ENCODE measurements at regions not wholly inside any gene's neighbourhood (a gene's known extent, or its start where the extent isn't known, plus 50 kb on each side); places are given as distances from the start of the nearest gene placed in this dataset.
"Not testable (repeated sequence)": the region's sequence is repeated elsewhere in the genome, so short reads cannot be mapped to it uniquely, and the experiment has no call there.

GRCh38 chr2:131639001-131639620, 111.4 kb downstream of the CCDC74A start:
- not testable (repeated sequence) for DNase-seq (ENCODE audit: low read depth)

DNA sequence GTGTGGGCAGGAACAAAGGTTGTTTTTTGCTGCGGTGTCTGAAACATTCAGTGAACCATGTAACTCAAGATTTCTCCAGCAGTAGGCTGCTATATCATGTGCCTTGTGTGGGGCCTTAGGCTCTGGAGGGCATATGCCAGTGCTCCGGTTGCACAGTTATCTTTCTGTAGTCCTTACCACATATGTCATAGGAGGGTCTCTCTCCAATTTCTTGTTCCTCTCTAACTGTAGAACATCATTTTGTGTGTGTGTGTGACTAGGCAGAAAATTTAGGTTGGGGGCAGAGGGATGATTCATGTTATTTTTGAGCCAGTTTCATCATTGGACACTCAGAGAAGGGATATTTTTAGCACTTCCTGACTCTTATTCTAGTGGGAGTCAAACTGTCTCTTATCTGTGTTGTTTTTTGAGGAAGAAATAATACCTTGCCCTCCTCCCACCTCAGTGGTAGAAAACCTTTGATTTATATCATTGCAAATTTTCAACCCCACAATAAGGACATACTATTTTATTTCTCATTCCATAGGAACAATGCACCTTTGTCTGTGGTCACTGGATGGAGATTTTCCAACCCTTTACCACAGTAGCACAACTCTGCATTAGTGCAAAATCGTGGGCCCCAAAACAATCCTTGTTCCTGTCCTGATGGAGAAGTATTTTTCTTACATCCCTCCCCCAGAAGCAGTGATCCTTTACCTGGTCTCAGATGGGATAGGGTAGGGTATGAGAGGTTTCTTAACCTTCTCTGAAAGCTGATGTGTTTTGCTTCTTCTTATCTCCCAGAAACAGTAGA, 113.9 kb downstream of the CCDC74A start:
- no peak for DNase-seq (ENCODE audit: low read depth)

GRCh38 chr2:131643180-131643579, 115.5 kb downstream of the CCDC74A start:
- DNase-seq (ENCODE audit: low read depth): not testable (repeated sequence)

GRCh38 chr2:131645177-131645765, 117.6 kb downstream of the CCDC74A start:
- no peak for DNase-seq (ENCODE audit: low read depth)

- DNase-seq (ENCODE audit: low read depth): not testable (repeated sequence)
Measured at GRCh38 chr2:131646220-131646619, 118.5 kb downstream of the CCDC74A start.

DNA sequence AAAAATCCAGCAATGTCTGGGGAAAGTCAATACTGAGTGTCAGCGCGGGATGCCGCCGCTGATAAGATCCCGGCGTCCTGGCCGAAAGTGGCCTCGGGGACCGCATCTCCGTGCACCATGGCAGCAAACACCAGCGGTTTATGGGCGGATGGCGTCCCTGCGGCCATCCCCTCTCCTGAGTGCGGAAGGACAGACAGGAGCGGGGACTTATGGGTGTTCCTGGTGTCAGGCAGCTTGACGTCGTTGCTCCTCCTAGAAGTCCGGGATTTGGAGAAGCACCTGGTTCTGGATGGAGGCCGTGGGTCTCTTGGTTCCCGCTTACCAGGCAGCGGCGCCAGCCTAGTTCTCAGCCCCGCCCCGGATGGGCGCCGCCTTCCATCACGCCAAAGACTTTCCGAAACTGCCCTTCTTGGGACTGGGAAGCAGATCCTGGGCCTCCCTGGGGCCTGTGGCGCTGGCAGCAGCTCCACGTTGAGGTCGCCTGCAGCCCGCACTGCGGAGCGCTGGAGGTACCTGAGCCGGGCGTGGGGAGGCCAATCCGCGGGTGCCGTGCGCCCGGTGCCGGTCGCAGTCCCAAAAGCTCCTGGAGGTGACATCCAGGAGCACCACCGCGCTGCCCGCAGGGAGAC, 119.1 kb downstream of the CCDC74A start:
- no peak for DNase-seq (ENCODE audit: low read depth)

DNA sequence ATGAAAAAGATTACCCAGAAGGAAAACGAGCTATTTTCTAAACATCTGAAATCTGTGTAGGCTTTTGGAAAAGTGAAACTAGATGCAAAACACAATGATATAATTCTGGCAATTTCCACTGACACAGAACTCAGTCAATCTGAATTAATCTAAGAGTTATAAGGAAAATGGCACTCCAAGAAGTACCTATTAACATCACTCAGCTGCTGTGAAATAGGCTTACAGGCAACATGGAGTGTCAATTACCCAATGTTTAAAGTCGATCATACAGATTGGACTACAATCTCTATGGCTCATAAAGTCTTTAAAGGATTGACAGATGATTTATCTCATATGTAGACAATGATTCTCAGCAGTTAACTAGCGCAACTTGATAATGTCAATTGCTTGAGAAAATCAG, 120.9 kb downstream of the CCDC74A start:
- DNase-seq (ENCODE audit: low read depth): not testable (repeated sequence)

DNA sequence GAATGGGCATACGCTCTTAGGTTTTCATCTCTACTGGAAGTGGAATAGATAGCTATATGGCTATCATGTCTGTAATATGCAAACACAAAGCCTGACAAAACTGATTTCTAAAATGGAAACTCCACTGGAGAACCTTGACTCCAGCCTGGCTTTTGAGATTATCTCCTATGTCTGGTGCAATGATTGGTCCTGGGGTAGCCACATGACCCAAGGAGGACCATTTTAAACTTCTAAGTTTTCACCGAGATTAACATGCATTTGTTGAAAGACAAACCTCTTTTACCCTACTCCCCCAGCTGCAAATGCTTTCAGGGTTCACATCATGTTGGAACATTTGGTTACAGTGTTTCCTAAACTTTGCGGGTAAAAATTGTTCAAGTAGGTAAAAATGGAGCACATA, 124.6 kb downstream of the CCDC74A start:
- DNase-seq (ENCODE audit: low read depth): not testable (repeated sequence)

GRCh38 chr2:131654107-131654506, 126.4 kb downstream of the CCDC74A start:
- DNase-seq (ENCODE audit: low read depth): not testable (repeated sequence)

- no peak for DNase-seq (ENCODE audit: low read depth)
Measured at GRCh38 chr2:131656816-131657633, 129.3 kb downstream of the CCDC74A start.

DNA sequence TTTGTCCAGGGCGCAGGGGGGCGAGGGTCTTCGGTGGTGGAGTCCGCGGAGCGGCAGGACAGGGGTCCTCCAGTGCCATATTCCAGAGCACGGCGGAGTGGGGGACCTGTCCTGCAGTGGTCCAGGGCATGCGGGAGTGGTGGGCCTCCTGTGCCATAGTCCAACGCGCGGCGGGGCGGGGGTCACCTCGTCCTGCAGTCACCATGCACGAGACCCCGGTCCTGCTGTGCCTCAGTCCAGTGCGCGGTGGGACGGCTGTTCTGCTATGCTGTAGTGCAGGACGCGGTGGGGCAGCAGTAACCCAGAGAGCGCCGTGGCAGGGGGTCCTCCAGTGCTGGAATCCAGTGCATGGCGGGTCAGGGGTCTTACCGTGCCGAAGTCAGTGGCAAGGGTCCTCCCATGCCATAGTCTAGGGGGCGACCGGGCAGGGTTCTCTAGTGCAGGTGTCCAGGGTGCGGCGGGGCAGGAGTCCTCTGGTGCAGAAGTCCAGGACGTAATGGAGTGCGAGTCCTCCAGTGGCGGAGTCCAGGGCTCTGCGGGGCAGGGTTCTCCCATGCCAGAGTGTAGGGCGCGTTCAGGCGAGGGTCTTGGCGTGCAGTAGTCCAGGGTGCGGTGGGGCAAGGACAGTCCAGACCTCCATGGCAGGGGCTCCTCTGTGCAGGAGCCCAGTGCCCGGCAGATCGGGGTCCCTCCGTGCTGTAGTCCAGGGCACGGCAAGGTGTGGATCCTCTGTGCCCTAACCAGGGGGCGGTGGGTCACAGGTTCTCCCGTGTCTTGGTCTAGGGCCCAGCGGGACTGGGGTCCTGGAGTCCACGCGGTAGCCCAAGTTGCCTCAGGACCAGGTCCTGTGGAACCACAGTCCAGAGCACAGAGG, 130.4 kb downstream of the CCDC74A start:
- no peak for DNase-seq (ENCODE audit: low read depth)

- DNase-seq (ENCODE audit: low read depth): no peak
Measured at GRCh38 chr2:131658769-131659131, 131.1 kb downstream of the CCDC74A start.

GRCh38 chr2:131659168-131659572, 131.5 kb downstream of the CCDC74A start:
- no peak for DNase-seq (ENCODE audit: low read depth)

DNA sequence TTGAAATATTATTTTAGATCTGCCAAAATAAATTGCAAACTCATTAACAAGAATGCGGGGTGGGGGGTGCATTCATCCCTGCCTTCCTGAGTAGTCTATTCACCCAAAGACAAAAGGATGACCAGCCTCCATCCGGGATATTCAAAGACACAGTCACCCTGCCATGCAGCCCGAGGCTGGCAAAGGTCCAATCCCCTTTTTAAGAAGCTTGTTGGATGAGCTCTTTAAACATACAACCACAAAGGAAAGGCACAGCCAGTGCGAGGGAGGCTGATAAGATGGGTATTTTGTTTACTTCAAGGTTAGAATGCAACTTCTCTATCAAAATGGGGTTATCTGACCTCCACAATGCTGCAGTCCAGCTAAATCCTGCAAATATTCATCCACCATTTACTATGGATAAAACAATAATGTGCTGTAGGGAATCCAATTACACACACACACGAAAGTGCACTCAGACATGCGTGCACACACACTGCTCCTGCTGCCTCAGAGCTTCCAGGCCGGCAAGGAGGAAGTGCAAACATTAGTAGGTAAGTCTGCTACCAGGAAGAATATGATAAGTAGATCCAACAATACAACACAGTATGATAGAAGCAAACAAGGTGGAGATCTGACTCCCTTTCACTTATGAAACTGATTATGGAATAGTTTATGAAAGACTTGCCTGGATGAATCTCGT, 133.6 kb downstream of the CCDC74A start:
- not testable (repeated sequence) for DNase-seq (ENCODE audit: low read depth)

GRCh38 chr2:131661884-131662535, 134.3 kb downstream of the CCDC74A start:
- DNase-seq (ENCODE audit: low read depth): not testable (repeated sequence)

- not testable (repeated sequence) for DNase-seq (ENCODE audit: low read depth)
Measured at GRCh38 chr2:131663501-131663900, 135.8 kb downstream of the CCDC74A start.

DNA sequence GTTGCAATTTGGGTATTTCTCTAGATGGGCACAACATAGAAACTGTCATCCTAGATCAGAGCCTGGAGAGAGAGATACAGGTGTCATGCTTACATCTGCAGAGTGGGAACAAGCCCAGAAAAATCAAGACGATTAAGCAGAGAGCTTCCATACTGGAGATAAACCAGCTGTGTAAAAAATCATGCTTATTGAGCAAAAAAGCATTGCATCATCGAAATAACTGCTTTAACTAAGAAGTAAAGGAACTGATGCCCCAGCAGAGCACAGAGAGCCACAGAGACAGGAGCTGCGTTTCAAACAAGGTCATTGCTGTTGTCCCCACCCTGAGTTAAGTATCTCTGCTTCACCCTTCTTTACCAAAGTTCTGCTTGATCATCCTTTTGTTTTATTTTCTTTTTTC, 138.0 kb downstream of the CCDC74A start:
- DNase-seq (ENCODE audit: low read depth): not testable (repeated sequence)

GRCh38 chr2:131668794-131669540, 141.3 kb downstream of the CCDC74A start:
- DNase-seq (ENCODE audit: low read depth): not testable (repeated sequence)
